ENCODE measurements at regions not wholly inside any gene's neighbourhood (a gene's known extent, or its start where the extent isn't known, plus 50 kb on each side); places are given as distances from the start of the nearest gene placed in this dataset.

DNA sequence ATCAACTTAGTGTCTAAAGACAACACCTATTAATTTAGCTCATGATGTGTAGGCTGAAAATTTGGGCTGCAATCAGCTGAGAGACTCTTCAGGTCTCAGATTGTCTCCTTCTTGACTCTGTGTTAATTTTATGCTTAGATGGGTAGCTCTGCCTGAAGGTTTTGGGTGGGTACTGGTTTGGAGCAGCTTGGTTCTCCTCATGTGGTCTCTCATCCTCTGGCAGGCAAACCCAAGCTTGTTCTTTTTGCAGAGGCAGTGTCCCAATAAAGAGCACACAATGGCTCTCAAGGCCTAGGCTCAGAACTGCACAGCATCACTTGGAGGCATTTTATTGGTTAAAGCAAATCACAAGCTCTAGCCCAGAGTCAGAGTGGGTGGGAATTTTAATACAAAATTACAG is 280.6 kb downstream of the BTBD3 start:
- Histone ChIP-seq H2AK5ac (ENCODE audit: low read depth, low read length) (no peak overlapping the region), H3K36me3 (ENCODE audit: control insufficient read depth in 2 of 4, insufficient read depth in 4 of 4, low read length in 3 of 4) (no peaks in the 10 kb centered on the region), H3K18ac (ENCODE audit: extremely low read depth, low read length) (no peak overlapping the region), H4K5ac (ENCODE audit: insufficient read length, low read depth, low read length) (no peak overlapping the region), H4K20me1 (replicated peaks in 1 of 2; ENCODE audit: control insufficient read depth in 1 of 2, insufficient read depth in 2 of 2, low read length in 2 of 2) (no peaks in the 10 kb centered on the region), H4K91ac (replicated peaks; ENCODE audit: insufficient read length, low read length) (no peak overlapping the region), H3K23me2 (ENCODE audit: low read depth, low read length) (no peaks in the 10 kb centered on the region), H2BK5ac (ENCODE audit: low read depth, low read length) (no peak overlapping the region), H3K27ac (ENCODE audit: low read depth, low read length) (no peak overlapping the region), H2BK20ac (ENCODE audit: low read length) (no peak overlapping the region), H4K8ac (ENCODE audit: extremely low read depth, insufficient read depth, low read length) (no peak overlapping the region), H3K4me3 (ENCODE audit: extremely low read depth in 1 of 4, insufficient read depth in 2 of 4, low read depth in 3 of 4, low read length in 4 of 4) (no peak overlapping the region), H3K4me1 (replicated peaks in 1 of 4; ENCODE audit: control insufficient read depth in 3 of 4, insufficient read depth in 4 of 4, low read length in 3 of 4) (no peaks in the 10 kb centered on the region), H3K56ac (replicated peaks; ENCODE audit: insufficient read length, low read depth, low read length) (no peak overlapping the region), H3K9ac (replicated peaks in 1 of 4; ENCODE audit: extremely low read depth in 1 of 4, low read depth in 3 of 4, low read length in 3 of 4) (no peak overlapping the region), H2BK15ac (ENCODE audit: low read length) (no peak overlapping the region), H3K79me2 (ENCODE audit: control insufficient read depth in 1 of 2, insufficient read depth in 2 of 2, low read length in 2 of 2) (no peaks in the 10 kb centered on the region), H2AFZ (ENCODE audit: low read length) (no peak overlapping the region), H3K23ac (ENCODE audit: insufficient read length) (no peak overlapping the region), H2BK12ac (ENCODE audit: low read depth, low read length) (no peak overlapping the region), H3K4ac (replicated peaks; ENCODE audit: insufficient read length, low read depth, low read length) (no peak overlapping the region), H3K14ac (ENCODE audit: insufficient read length) (no peak overlapping the region), H3K27me3 (replicated peaks in 1 of 4; ENCODE audit: control insufficient read depth in 3 of 4, extremely low read depth in 1 of 4, insufficient read depth in 3 of 4, low read length in 3 of 4) (no peaks in the 10 kb centered on the region), H3K79me1 (ENCODE audit: low read depth, low read length) (no peaks in the 10 kb centered on the region), H2BK120ac (replicated peaks; ENCODE audit: low read depth, low read length) (no peak overlapping the region), H3K9me3 (ENCODE audit: insufficient read depth in 2 of 2, low read depth in 1 of 2, low read length in 1 of 2) (no peaks in the 10 kb centered on the region), H3K4me2 (ENCODE audit: insufficient read depth in 1 of 2, low read depth in 2 of 2, low read length in 2 of 2) (no peak overlapping the region)
- no peak for DNase-seq (ENCODE audit: low read depth in 1 of 2, low spot score in 2 of 2)
- ChIA-PET POLR2A (ENCODE audit: partially characterized antibody) (no interaction called here), CTCF (ENCODE audit: partially characterized antibody) (interaction anchor here (0.6 to 2.0 kb wide), 4 partner anchors 9 to 186 kb away, joined by 3 to 9 read pairs (median 5); no protein-coding TSS in a partner anchor)
- TF ChIP-seq CTBP2 (IDR thresholded peaks at IDR 0.05; ENCODE audit: borderline replicate concordance, insufficient read depth, insufficient read length, low read length) (no peak), SP1 (IDR thresholded peaks at IDR 0.05; ENCODE audit: low read depth, low read length) (no peak), SAP30 (IDR thresholded peaks at IDR 0.05; ENCODE audit: insufficient read depth, insufficient replicate concordance, low read length) (no peak), GABPA (IDR thresholded peaks at IDR 0.05; ENCODE audit: borderline replicate concordance, insufficient read depth, low read length) (no peak)
- FAIRE-seq, result no peak

All from H1 (cell line).